HCT116 (cell line): ENCODE measurements at regions not wholly inside any gene's neighbourhood (a gene's known extent, or its start where the extent isn't known, plus 50 kb on each side); places are given as distances from the start of the nearest gene placed in this dataset.

Source experiments
- ATAC-seq: fragments of 200-7000 bp; cut with Tn5 transposase; 2 replicates; pipeline ENCODE4 v1.9.1; 2020; ENCODE audit warnings: mild to moderate bottlenecking, moderate library complexity
- BruUV-seq: library from RNA; stranded (reverse); fragments of 400-500 nt; replicated peaks from 2 replicates; lab custom pipeline; 2021; lab: Mats Ljungman, UMichigan
- CTCF ChIA-PET: fragments of 300-600 bp; sonication (Branson Sonifier 250); formaldehyde crosslinking; loops from one replicate; lab custom pipeline; 2021; ENCODE audit warnings: antibody characterized with exemption; lab: Charles Lee
- POLR2A ChIA-PET: fragments of 300-600, 350-600 bp; sonication (Branson Sonifier 250); formaldehyde crosslinking; loops from one replicate; lab custom pipeline; 2021; ENCODE audit warnings: antibody characterized with exemption; lab: Charles Lee
- RAD21 ChIA-PET, 2 experiments: fragments of 300-600 bp; sonication (Branson Sonifier 250); formaldehyde crosslinking; loops; one replicate each; lab custom pipeline; 2023; ENCODE audit warnings: low total read pairs in 2 of 2; ENCODE audit not compliant: uncharacterized antibody in 2 of 2, unreplicated experiment in 2 of 2, low non-redundant PET in 1 of 2; lab: Charles Lee
- DNase-seq: peaks from one replicate; pipeline ENCODE4 v3.0.0-alpha.2; 2010; ENCODE audit warnings: low read depth, low spot score
- H2AFZ ChIP-seq: fragments of 200-600 bp; shearing (Covaris generic), sonication (generic); 2 replicates; pipeline ENCODE4 v1.6.1; 2017; ENCODE audit warnings: low read depth, mixed run types, mixed read lengths, antibody characterized with exemption, low read length; ENCODE audit not compliant: poor library complexity, severe bottlenecking
- H3K27ac ChIP-seq: 2 replicates; pipeline ENCODE4 v1.5.1; 2012; ENCODE audit warnings: low read depth, low read length
- H3K27me3 ChIP-seq: fragments of 200-600 bp; sonication (generic); 2 replicates; pipeline ENCODE4 v1.6.1; 2016; ENCODE audit warnings: mixed run types, low read length, mixed read lengths; ENCODE audit not compliant: insufficient read depth
- H3K36me3 ChIP-seq, 2 experiments: fragments of 200-500 bp in 1 of 2; fragments of 200-600 bp in 1 of 2; sonication (Bioruptor generic) in 1 of 2; sonication (generic) in 1 of 2; 2 replicates each; pipeline versions ENCODE4 v1.5.1 to v1.6.1; 2014 to 2016; ENCODE audit warnings: low read length in 2 of 2, inconsistent platforms in 1 of 2, mixed read lengths in 1 of 2, mixed run types in 1 of 2; ENCODE audit not compliant: insufficient read depth in 2 of 2, control insufficient read depth in 1 of 2
- H3K4me1 ChIP-seq, 2 experiments: fragments of 200-600 bp in 1 of 2; sonication (generic) in 1 of 2; 2 replicates each; pipeline versions ENCODE4 v1.5.1 to v1.6.1; 2012 to 2017; ENCODE audit warnings: low read length in 2 of 2, inconsistent platforms in 1 of 2, mild to moderate bottlenecking in 1 of 2, mixed read lengths in 1 of 2, mixed run types in 1 of 2, moderate library complexity in 1 of 2; ENCODE audit not compliant: insufficient read depth in 2 of 2, control insufficient read depth in 1 of 2
- H3K4me2 ChIP-seq: fragments of 200-600 bp; sonication (generic); 2 replicates; pipeline ENCODE4 v1.6.1; 2017; ENCODE audit warnings: mixed run types, low read length, mixed read lengths
- H3K4me3 ChIP-seq, 2 experiments: fragments of 200-600 bp in 1 of 2; sonication (generic) in 1 of 2; replicated peaks in 1 of 2; 2 replicates each; pipeline ENCODE4 v1.5.1; 2011 to 2016; ENCODE audit warnings: low read length in 2 of 2, control low read depth in 1 of 2, low read depth in 1 of 2, mild to moderate bottlenecking in 1 of 2, mixed read lengths in 1 of 2, mixed run types in 1 of 2
- H3K79me2 ChIP-seq: fragments of 200-600 bp; sonication (generic); 2 replicates; pipeline ENCODE4 v1.6.1; 2017; ENCODE audit warnings: mild to moderate bottlenecking, mixed run types, low read length, moderate library complexity, mixed read lengths; ENCODE audit not compliant: insufficient read depth
- H3K9ac ChIP-seq: fragments of 200-600 bp; sonication (generic); 2 replicates; pipeline ENCODE4 v1.6.1; 2016; ENCODE audit warnings: low read length, mixed read lengths
- H3K9me2 ChIP-seq: fragments of 200-600 bp; sonication (generic), shearing (Covaris generic); 2 replicates; pipeline ENCODE4 v1.6.1; 2017; ENCODE audit warnings: mixed run types, mild to moderate bottlenecking, moderate library complexity; ENCODE audit not compliant: insufficient read depth
- H3K9me3 ChIP-seq, 2 experiments: fragments of 200-500 bp in 1 of 2; fragments of 200-600 bp in 1 of 2; sonication (Bioruptor generic) in 1 of 2; sonication (generic) in 1 of 2; 2 replicates each; pipeline ENCODE4 v1.6.1; 2014 to 2017; ENCODE audit warnings: low read length in 2 of 2, mixed read lengths in 2 of 2, inconsistent platforms in 1 of 2, low read depth in 1 of 2, mild to moderate bottlenecking in 1 of 2, mixed run types in 1 of 2, moderate library complexity in 1 of 2; ENCODE audit not compliant: control insufficient read depth in 1 of 2, insufficient read depth in 1 of 2
- H4K20me1 ChIP-seq: fragments of 200-600 bp; sonication (generic), shearing (Covaris generic); 2 replicates; pipeline ENCODE4 v1.6.1; 2017; ENCODE audit warnings: mixed run types, mild to moderate bottlenecking, moderate library complexity; ENCODE audit not compliant: insufficient read depth
- CBX3 ChIP-seq: IDR thresholded peaks from 2 replicates; pipeline ENCODE4 v1.6.1; 2012; ENCODE audit warnings: low read depth
- CEBPB ChIP-seq: IDR thresholded peaks from 2 replicates; pipeline ENCODE4 v1.6.1; 2012; ENCODE audit warnings: low read depth
- EGR1 ChIP-seq: IDR thresholded peaks from 2 replicates; pipeline ENCODE4 v1.6.1; 2012; ENCODE audit warnings: low read depth
- ELF1 ChIP-seq: IDR thresholded peaks from 2 replicates; pipeline ENCODE4 v1.6.1; 2012; ENCODE audit warnings: low read depth, borderline replicate concordance
- EZH2 ChIP-seq: fragments of 200-600 bp; sonication (generic); IDR thresholded peaks from 2 replicates; pipeline ENCODE4 v1.6.1; 2017; ENCODE audit warnings: antibody characterized with exemption, mixed run types
- EZH2phosphoT487 ChIP-seq: fragments of 200-600 bp; IDR thresholded peaks from 2 replicates; pipeline ENCODE4 v1.6.1; 2018; ENCODE audit warnings: antibody characterized with exemption, borderline replicate concordance
- FOSL1 ChIP-seq: IDR thresholded peaks from 2 replicates; pipeline ENCODE4 v1.6.1; 2012; ENCODE audit warnings: low read depth
- JUND ChIP-seq: IDR thresholded peaks from 2 replicates; pipeline ENCODE4 v1.6.1; 2012
- POLR2A ChIP-seq: IDR thresholded peaks from 2 replicates; pipeline ENCODE4 v1.7.0; 2011; ENCODE audit warnings: borderline replicate concordance; ENCODE audit not compliant: insufficient read depth, insufficient read length; ENCODE audit errors: extremely low read depth
- POLR2AphosphoS5 ChIP-seq: IDR thresholded peaks from 2 replicates; pipeline ENCODE4 v1.6.1; 2011; ENCODE audit warnings: mild to moderate bottlenecking, low read depth, low read length, moderate library complexity
- SIN3A ChIP-seq: IDR thresholded peaks from 2 replicates; pipeline ENCODE4 v1.6.1; 2012; ENCODE audit warnings: low read depth
- SP1 ChIP-seq: IDR thresholded peaks from 2 replicates; pipeline ENCODE4 v1.6.1; 2012; ENCODE audit warnings: low read depth
- SRF ChIP-seq: IDR thresholded peaks from 2 replicates; pipeline ENCODE4 v1.6.1; 2012; ENCODE audit warnings: low read depth
- TCF7L2 ChIP-seq: IDR thresholded peaks from 2 replicates; pipeline ENCODE4 v1.7.0; 2011; ENCODE audit warnings: borderline replicate concordance, inconsistent platforms; ENCODE audit not compliant: insufficient read depth, insufficient read length; ENCODE audit errors: extremely low read depth
- ZFX ChIP-seq: fragments of 450-650 bp; IDR thresholded peaks from 2 replicates; pipeline ENCODE4 v1.6.1; 2017
- ZNF274 ChIP-seq: fragments of 200-500 bp; sonication (Bioruptor generic); IDR thresholded peaks from 2 replicates; pipeline ENCODE4 v1.6.1; 2014; ENCODE audit warnings: mild to moderate bottlenecking, low read depth, low read length, inconsistent platforms
- intact Hi-C: fragments of 100-400 bp; cut with micrococcal nuclease; formaldehyde crosslinking; loops from 2 replicates; pipeline ENCODE4 v1.10.0; 2022
- TF ChIP-seq, protein P1 (sequence below): IDR thresholded peaks from 2 replicates; pipeline ENCODE4 v1.6.1; 2012
- TF ChIP-seq, protein P2 (sequence below): IDR thresholded peaks from 2 replicates; pipeline ENCODE4 v1.6.1; 2011; ENCODE audit warnings: mild to moderate bottlenecking, low read length, moderate library complexity; ENCODE audit not compliant: insufficient replicate concordance; ENCODE audit errors: extremely low read depth
- TF ChIP-seq, protein P3 (sequence below): IDR thresholded peaks from 2 replicates; pipeline ENCODE4 v1.6.1; 2012
- TF ChIP-seq, protein P4 (sequence below): IDR thresholded peaks from 2 replicates; pipeline ENCODE4 v1.6.1; 2012; ENCODE audit warnings: low read depth

DNA sequence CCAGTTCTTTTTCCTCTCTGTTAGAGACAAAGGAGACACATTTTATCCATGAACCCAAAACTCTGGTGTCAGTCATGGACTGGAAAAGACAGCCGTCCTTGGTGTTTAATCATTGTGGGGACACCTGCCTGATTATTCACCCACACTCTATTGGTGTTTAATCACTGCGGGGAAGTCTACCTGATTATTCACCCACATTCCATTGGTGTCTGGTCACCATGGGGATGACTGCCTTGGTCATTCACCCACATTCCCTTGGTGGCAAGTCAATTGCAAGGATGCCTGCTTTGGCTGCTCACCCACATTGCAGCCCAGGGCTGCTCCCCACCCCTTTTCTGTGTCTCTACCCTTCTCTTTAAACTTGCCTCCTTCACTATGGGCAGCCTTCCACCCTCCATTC lies 589.7 kb upstream of the AMELY start:
- intact Hi-C loops = no loop called here
- H3K9ac ChIP-seq = no peak overlapping the region
- RAD21 ChIA-PET = no interaction called here
- POLR2A ChIA-PET = no interaction called here
- TF ChIP-seq, protein P1, sequence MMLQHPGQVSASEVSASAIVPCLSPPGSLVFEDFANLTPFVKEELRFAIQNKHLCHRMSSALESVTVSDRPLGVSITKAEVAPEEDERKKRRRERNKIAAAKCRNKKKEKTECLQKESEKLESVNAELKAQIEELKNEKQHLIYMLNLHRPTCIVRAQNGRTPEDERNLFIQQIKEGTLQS = no peak
- TF ChIP-seq SIN3A (no peak), SRF (no peak), EGR1 (no peak), EZH2phosphoT487 (no peak), ZFX (no peak), TCF7L2 (no peak), ELF1 (no peak), POLR2A (no peak), JUND (no peak), EZH2 (no peak), CBX3 (no peak), CEBPB (no peak), POLR2AphosphoS5 (no peak), FOSL1 (no peak), SP1 (no peak), ZNF274 (no peak)
- TF ChIP-seq, protein P2, sequence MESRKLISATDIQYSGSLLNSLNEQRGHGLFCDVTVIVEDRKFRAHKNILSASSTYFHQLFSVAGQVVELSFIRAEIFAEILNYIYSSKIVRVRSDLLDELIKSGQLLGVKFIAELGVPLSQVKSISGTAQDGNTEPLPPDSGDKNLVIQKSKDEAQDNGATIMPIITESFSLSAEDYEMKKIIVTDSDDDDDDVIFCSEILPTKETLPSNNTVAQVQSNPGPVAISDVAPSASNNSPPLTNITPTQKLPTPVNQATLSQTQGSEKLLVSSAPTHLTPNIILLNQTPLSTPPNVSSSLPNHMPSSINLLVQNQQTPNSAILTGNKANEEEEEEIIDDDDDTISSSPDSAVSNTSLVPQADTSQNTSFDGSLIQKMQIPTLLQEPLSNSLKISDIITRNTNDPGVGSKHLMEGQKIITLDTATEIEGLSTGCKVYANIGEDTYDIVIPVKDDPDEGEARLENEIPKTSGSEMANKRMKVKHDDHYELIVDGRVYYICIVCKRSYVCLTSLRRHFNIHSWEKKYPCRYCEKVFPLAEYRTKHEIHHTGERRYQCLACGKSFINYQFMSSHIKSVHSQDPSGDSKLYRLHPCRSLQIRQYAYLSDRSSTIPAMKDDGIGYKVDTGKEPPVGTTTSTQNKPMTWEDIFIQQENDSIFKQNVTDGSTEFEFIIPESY = no peak
- TF ChIP-seq, protein P3, sequence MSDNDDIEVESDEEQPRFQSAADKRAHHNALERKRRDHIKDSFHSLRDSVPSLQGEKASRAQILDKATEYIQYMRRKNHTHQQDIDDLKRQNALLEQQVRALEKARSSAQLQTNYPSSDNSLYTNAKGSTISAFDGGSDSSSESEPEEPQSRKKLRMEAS = no peak
- TF ChIP-seq, protein P4, sequence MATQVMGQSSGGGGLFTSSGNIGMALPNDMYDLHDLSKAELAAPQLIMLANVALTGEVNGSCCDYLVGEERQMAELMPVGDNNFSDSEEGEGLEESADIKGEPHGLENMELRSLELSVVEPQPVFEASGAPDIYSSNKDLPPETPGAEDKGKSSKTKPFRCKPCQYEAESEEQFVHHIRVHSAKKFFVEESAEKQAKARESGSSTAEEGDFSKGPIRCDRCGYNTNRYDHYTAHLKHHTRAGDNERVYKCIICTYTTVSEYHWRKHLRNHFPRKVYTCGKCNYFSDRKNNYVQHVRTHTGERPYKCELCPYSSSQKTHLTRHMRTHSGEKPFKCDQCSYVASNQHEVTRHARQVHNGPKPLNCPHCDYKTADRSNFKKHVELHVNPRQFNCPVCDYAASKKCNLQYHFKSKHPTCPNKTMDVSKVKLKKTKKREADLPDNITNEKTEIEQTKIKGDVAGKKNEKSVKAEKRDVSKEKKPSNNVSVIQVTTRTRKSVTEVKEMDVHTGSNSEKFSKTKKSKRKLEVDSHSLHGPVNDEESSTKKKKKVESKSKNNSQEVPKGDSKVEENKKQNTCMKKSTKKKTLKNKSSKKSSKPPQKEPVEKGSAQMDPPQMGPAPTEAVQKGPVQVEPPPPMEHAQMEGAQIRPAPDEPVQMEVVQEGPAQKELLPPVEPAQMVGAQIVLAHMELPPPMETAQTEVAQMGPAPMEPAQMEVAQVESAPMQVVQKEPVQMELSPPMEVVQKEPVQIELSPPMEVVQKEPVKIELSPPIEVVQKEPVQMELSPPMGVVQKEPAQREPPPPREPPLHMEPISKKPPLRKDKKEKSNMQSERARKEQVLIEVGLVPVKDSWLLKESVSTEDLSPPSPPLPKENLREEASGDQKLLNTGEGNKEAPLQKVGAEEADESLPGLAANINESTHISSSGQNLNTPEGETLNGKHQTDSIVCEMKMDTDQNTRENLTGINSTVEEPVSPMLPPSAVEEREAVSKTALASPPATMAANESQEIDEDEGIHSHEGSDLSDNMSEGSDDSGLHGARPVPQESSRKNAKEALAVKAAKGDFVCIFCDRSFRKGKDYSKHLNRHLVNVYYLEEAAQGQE = no peak
- no peaks in the 10 kb centered on the region for H3K9me3 ChIP-seq
- H3K27me3 ChIP-seq = no peaks in the 10 kb centered on the region
- H4K20me1 ChIP-seq = no peaks in the 10 kb centered on the region
- no peaks in the 10 kb centered on the region for H3K9me2 ChIP-seq
- BruUV-seq = no TSS peak
- H2AFZ ChIP-seq = no peak overlapping the region
- H3K27ac ChIP-seq = no peak overlapping the region
- H3K4me2 ChIP-seq = no peak overlapping the region
- H3K4me1 ChIP-seq = no peaks in the 10 kb centered on the region
- no peaks in the 10 kb centered on the region for H3K79me2 ChIP-seq
- H3K36me3 ChIP-seq = no peaks in the 10 kb centered on the region
- H3K4me3 ChIP-seq = no peak overlapping the region
- CTCF ChIA-PET = no interaction called here
- no peak for ATAC-seq
- no peak for DNase-seq
